Stimulated activated CD4-positive, alpha-beta T cell treated with anti-CD3 and anti-CD28 coated beads, Interleukin-1b, Interleukin-23, amount 100 ng/mL, for 24 hours (primary cell): ENCODE measurements at regions not wholly inside any gene's neighbourhood (a gene's known extent, or its start where the extent isn't known, plus 50 kb on each side); places are given as distances from the start of the nearest gene placed in this dataset.

Experiments
- DNase-seq, 4 experiments: peaks; one replicate each; pipeline ENCODE4 v3.0.0-alpha.2; 2020; ENCODE audit warnings: low read depth in 4 of 4, low spot score in 1 of 4

GRCh38 chr15:69880571-69881301 is 217.0 kb downstream of the TLE3 start:
- DNase-seq, result no peak

- no peak for DNase-seq
Measured at GRCh38 chr15:69881302-69881670, 216.4 kb downstream of the TLE3 start.

- DNase-seq, result no peak
Measured at GRCh38 chr15:69881766-69882165, 216.0 kb downstream of the TLE3 start.

GRCh38 chr15:69883306-69883705 is 214.4 kb downstream of the TLE3 start:
- no peak for DNase-seq

- DNase-seq, result no peak
Measured at GRCh38 chr15:69885173-69885955, 212.4 kb downstream of the TLE3 start.

GRCh38 chr15:69887009-69887408 is 210.7 kb downstream of the TLE3 start:
- no peak for DNase-seq

- DNase-seq, result no peak
Measured at GRCh38 chr15:69887553-69887952, 210.2 kb downstream of the TLE3 start.

- no peak for DNase-seq
Measured at GRCh38 chr15:69888406-69888805, 209.3 kb downstream of the TLE3 start.

- DNase-seq, result no peak
Measured at GRCh38 chr15:69891070-69891536, 206.6 kb downstream of the TLE3 start.

- DNase-seq, result no peak
Measured at GRCh38 chr15:69891606-69892005, 206.1 kb downstream of the TLE3 start.

- DNase-seq, result no peak
Measured at GRCh38 chr15:69892351-69892750, 205.4 kb downstream of the TLE3 start.

GRCh38 chr15:69893086-69893485 is 204.6 kb downstream of the TLE3 start:
- no peak for DNase-seq

- no peak for DNase-seq
Measured at GRCh38 chr15:69893863-69894262, 203.9 kb downstream of the TLE3 start.

- DNase-seq, result no peak
Measured at GRCh38 chr15:69895202-69895601, 202.5 kb downstream of the TLE3 start.

GRCh38 chr15:69896606-69897005 is 201.1 kb downstream of the TLE3 start:
- no peak for DNase-seq

- DNase-seq, result no peak
Measured at GRCh38 chr15:69897061-69897460, 200.7 kb downstream of the TLE3 start.

- no peak for DNase-seq
Measured at GRCh38 chr15:69897471-69898237, 200.1 kb downstream of the TLE3 start.

- DNase-seq, result no peak
Measured at GRCh38 chr15:69898243-69898642, 199.5 kb downstream of the TLE3 start.

- no peak for DNase-seq
Measured at GRCh38 chr15:69902414-69903062, 195.2 kb downstream of the TLE3 start.

GRCh38 chr15:69903470-69904469 is 193.9 kb downstream of the TLE3 start:
- no peak for DNase-seq
